Lower leg skin (tissue), 3 donors: ENCODE measurements at regions not wholly inside any gene's neighbourhood (a gene's known extent, or its start where the extent isn't known, plus 50 kb on each side); places are given as distances from the start of the nearest gene placed in this dataset.

ENCODE experiments used
- CTCF ChIP-seq, 3 donors: fragments of 450-650 bp; IDR thresholded peaks; one replicate each; pipeline ENCODE4 v1.5.1; 2016; ENCODE audit warnings: antibody characterized with exemption in 3 of 3, mild to moderate bottlenecking in 3 of 3, moderate library complexity in 2 of 3
- POLR2A ChIP-seq, 2 donors: fragments of 450-650 bp; IDR thresholded peaks; one replicate each; pipeline ENCODE4 v1.6.1; 2016 to 2017; ENCODE audit warnings: antibody characterized with exemption in 2 of 2, mild to moderate bottlenecking in 1 of 2, moderate library complexity in 1 of 2

- no peak for TF ChIP-seq CTCF (IDR thresholded peaks at IDR 0.05)
- TF ChIP-seq POLR2A (IDR thresholded peaks at IDR 0.05): no peak
These were observed 202.4 kb upstream of the PDGFD start for GRCh38 chr11:104366321-104366734.
